HL-60 (cell line): ENCODE measurements at regions not wholly inside any gene's neighbourhood (a gene's known extent, or its start where the extent isn't known, plus 50 kb on each side); places are given as distances from the start of the nearest gene placed in this dataset.

Experiments
- DNase-seq, 2 experiments: peaks; one replicate each; pipeline ENCODE4 v3.0.0-alpha.2; 2010 to 2020; ENCODE audit warnings: low read depth in 1 of 2, low spot score in 1 of 2
- H3K27ac ChIP-seq: fragments of 250-450 bp; sonication (Bioruptor Pico); replicated peaks from 2 replicates; pipeline ENCODE4 v1.5.1; 2020; ENCODE audit warnings: mild to moderate bottlenecking, moderate library complexity
- H3K27me3 ChIP-seq: fragments of 250-450 bp; sonication (Bioruptor Pico); 2 replicates; pipeline ENCODE4 v1.5.1; 2021; ENCODE audit warnings: mild to moderate bottlenecking, moderate library complexity; ENCODE audit not compliant: insufficient read depth, poor library complexity, severe bottlenecking
- H3K4me3 ChIP-seq: replicated peaks from 2 replicates; pipeline ENCODE4 v1.5.1; 2011; ENCODE audit warnings: mild to moderate bottlenecking, control low read depth, low read length; ENCODE audit not compliant: insufficient read depth
- GABPA ChIP-seq: IDR thresholded peaks from 2 replicates; pipeline ENCODE4 v1.6.1; 2012; ENCODE audit warnings: low read depth
- POLR2AphosphoS5 ChIP-seq: IDR thresholded peaks from 2 replicates; pipeline ENCODE4 v1.6.1; 2012; ENCODE audit warnings: low read depth
- SPI1 ChIP-seq: IDR thresholded peaks from 2 replicates; pipeline ENCODE4 v1.6.1; 2012; ENCODE audit warnings: low read depth, mild to moderate bottlenecking, borderline replicate concordance
- TF ChIP-seq, protein P1 (sequence below): IDR thresholded peaks from one replicate; pipeline ENCODE4 v1.5.1; 2011; ENCODE audit warnings: low read length, control low read depth, inconsistent platforms; ENCODE audit not compliant: insufficient read depth
- TF ChIP-seq, protein P2 (sequence below): IDR thresholded peaks from 2 replicates; pipeline ENCODE4 v1.6.1; 2012; ENCODE audit warnings: low read depth; ENCODE audit not compliant: insufficient replicate concordance

DNA sequence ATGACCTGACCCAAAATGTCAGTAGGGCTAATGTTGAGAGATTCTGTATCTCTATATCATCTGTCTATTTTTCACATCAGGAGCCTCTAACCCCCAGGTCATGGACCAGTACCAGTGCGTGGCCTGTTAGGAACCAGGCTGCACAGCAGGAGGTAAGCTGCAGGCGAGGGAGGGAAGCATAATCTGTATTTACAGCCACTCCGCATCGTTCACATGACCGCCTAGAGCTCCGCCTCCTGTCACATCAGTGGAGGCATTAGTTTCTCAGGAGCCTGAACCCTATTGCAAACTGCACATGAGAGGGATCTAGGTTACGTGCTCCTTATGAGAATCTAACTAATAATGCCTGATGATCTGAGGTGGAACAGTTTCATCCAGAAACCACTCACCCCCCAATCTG lies 180.6 kb downstream of the RDH14 start:
- Histone ChIP-seq H3K27ac (no peak overlapping the region), H3K4me3 (no peak overlapping the region), H3K27me3 (no peaks in the 10 kb centered on the region)
- TF ChIP-seq, protein P1, sequence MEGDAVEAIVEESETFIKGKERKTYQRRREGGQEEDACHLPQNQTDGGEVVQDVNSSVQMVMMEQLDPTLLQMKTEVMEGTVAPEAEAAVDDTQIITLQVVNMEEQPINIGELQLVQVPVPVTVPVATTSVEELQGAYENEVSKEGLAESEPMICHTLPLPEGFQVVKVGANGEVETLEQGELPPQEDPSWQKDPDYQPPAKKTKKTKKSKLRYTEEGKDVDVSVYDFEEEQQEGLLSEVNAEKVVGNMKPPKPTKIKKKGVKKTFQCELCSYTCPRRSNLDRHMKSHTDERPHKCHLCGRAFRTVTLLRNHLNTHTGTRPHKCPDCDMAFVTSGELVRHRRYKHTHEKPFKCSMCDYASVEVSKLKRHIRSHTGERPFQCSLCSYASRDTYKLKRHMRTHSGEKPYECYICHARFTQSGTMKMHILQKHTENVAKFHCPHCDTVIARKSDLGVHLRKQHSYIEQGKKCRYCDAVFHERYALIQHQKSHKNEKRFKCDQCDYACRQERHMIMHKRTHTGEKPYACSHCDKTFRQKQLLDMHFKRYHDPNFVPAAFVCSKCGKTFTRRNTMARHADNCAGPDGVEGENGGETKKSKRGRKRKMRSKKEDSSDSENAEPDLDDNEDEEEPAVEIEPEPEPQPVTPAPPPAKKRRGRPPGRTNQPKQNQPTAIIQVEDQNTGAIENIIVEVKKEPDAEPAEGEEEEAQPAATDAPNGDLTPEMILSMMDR: no peak
- no peak for TF ChIP-seq POLR2AphosphoS5
- no peak for DNase-seq

DNA sequence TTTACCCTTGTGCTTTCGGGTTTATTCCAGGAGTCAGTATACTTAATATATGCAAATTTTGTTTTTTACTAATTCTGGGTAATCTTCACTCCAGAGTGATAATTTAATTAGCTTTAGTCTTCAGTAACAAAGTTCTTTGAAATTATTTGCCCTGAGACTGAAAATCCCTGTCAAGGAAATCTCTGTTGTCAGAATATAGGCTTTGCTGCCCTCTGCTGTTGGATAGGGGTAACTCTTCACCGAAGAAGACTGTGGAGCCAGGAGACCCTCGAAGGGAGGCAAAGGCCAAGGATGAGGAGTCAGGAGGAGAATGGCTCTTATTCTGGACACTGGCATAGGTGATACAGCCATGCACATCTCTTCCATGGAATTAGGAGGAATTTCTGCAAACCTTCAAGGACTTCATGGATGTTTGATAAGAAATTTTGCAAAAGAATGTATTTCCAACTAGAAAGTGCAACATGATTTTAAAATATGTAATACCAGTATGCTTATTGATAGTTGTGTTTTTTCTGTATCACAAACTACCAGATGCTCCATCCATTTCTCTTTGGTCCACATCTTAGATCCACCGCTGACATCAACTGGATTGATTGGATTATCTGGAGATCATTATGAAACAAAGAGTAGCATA lies 182.3 kb downstream of the RDH14 start:
- DNase-seq: peak in 1 of 2 experiments; percentile 16

DNA sequence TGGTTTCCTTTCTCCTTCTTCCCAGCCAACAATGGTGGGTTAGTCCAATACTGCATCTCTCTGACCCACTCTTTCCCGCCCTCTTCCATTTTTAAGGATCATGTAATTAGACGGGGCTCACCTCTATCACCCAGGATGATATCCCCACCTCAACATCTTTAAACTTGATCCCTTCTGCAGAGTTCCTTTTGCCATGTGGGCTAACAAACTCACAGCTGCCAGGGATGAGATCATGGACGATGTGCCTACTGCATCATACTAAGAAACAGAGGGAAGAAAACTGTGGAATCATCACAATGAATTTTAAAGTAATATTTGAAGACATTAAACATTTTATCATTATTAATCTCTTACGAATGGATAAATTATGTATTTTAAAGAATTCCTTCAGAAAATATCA lies 183.5 kb downstream of the RDH14 start:
- H3K27me3 ChIP-seq: no peaks in the 10 kb centered on the region
- DNase-seq: no peak
- no peak overlapping the region for H3K4me3 ChIP-seq
- H3K27ac ChIP-seq: no peak overlapping the region
- TF ChIP-seq, protein P2, sequence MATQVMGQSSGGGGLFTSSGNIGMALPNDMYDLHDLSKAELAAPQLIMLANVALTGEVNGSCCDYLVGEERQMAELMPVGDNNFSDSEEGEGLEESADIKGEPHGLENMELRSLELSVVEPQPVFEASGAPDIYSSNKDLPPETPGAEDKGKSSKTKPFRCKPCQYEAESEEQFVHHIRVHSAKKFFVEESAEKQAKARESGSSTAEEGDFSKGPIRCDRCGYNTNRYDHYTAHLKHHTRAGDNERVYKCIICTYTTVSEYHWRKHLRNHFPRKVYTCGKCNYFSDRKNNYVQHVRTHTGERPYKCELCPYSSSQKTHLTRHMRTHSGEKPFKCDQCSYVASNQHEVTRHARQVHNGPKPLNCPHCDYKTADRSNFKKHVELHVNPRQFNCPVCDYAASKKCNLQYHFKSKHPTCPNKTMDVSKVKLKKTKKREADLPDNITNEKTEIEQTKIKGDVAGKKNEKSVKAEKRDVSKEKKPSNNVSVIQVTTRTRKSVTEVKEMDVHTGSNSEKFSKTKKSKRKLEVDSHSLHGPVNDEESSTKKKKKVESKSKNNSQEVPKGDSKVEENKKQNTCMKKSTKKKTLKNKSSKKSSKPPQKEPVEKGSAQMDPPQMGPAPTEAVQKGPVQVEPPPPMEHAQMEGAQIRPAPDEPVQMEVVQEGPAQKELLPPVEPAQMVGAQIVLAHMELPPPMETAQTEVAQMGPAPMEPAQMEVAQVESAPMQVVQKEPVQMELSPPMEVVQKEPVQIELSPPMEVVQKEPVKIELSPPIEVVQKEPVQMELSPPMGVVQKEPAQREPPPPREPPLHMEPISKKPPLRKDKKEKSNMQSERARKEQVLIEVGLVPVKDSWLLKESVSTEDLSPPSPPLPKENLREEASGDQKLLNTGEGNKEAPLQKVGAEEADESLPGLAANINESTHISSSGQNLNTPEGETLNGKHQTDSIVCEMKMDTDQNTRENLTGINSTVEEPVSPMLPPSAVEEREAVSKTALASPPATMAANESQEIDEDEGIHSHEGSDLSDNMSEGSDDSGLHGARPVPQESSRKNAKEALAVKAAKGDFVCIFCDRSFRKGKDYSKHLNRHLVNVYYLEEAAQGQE: no peak
- TF ChIP-seq, protein P1: no peak

More for the DNA sequence above, 182.3 kb downstream of the RDH14 start:
- TF ChIP-seq, protein P1: peak; percentile 38
- TF ChIP-seq GABPA (no peak), POLR2AphosphoS5 (no peak), SPI1 (no peak)
- TF ChIP-seq, protein P2: no peak
- no peaks in the 10 kb centered on the region for H3K27me3 ChIP-seq
- H3K27ac ChIP-seq: no peak overlapping the region
- no peak overlapping the region for H3K4me3 ChIP-seq

DNA sequence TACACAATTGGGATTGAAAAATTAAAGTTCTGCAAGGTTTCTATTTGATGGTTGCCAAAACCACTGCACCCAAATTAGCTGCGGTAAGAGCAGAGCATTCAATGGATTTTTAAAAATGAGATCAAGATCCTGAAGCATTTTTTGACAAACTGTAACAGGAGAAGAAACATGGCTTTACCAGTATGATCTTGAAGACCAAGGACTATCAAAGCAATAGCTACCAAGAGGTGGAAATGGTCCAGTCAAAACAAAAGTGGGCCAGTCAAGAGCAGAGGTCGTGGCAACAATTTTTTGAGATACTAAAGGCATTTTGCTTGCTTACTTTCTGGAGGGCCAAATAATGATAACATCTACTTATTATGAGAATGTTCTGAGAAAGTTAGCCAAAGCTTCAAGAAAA lies 186.8 kb downstream of the RDH14 start:
- TF ChIP-seq GABPA: no peak
- TF ChIP-seq POLR2AphosphoS5: no peak
- TF ChIP-seq SPI1: no peak
- TF ChIP-seq, protein P2: no peak
- TF ChIP-seq, protein P1: no peak
- DNase-seq: no peak

More for the DNA sequence above, 186.8 kb downstream of the RDH14 start:
- Histone ChIP-seq H3K4me3 (no peak overlapping the region), H3K27me3 (peaks cover 5% of the 10 kb centered on the region), H3K27ac (no peak overlapping the region)
